ENCODE measurements at regions not wholly inside any gene's neighbourhood (a gene's known extent, or its start where the extent isn't known, plus 50 kb on each side); places are given as distances from the start of the nearest gene placed in this dataset.

DNA sequence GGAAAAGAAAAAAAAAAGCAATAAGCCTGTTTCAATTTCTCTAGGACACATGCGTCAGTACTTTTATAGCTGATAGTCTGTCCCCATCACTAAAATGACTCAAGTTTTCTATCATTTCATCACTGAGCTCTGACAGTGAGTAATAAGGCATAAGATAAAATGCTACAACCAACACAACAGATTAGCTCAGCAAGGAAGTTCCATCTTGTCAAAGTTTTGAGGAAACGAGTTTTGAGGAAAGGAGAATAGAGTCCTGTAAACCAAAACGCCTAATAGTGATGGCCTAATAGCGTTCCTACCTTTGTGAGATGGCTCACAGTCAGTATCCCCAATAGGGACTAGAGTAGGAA is 145.1 kb downstream of the LACC1 start:
- CTCF ChIA-PET: no interaction called here
- H3K4me3 ChIP-seq (ENCODE audit: low read depth, low read length): no peak overlapping the region
- TF ChIP-seq, protein P1, sequence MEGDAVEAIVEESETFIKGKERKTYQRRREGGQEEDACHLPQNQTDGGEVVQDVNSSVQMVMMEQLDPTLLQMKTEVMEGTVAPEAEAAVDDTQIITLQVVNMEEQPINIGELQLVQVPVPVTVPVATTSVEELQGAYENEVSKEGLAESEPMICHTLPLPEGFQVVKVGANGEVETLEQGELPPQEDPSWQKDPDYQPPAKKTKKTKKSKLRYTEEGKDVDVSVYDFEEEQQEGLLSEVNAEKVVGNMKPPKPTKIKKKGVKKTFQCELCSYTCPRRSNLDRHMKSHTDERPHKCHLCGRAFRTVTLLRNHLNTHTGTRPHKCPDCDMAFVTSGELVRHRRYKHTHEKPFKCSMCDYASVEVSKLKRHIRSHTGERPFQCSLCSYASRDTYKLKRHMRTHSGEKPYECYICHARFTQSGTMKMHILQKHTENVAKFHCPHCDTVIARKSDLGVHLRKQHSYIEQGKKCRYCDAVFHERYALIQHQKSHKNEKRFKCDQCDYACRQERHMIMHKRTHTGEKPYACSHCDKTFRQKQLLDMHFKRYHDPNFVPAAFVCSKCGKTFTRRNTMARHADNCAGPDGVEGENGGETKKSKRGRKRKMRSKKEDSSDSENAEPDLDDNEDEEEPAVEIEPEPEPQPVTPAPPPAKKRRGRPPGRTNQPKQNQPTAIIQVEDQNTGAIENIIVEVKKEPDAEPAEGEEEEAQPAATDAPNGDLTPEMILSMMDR (IDR thresholded peaks at IDR 0.05; ENCODE audit: insufficient read depth, low read length, missing control alignments): no peak
- POLR2A ChIA-PET: no interaction called here
- no peak for DNase-seq (ENCODE audit: low read depth, low spot score)

DNA sequence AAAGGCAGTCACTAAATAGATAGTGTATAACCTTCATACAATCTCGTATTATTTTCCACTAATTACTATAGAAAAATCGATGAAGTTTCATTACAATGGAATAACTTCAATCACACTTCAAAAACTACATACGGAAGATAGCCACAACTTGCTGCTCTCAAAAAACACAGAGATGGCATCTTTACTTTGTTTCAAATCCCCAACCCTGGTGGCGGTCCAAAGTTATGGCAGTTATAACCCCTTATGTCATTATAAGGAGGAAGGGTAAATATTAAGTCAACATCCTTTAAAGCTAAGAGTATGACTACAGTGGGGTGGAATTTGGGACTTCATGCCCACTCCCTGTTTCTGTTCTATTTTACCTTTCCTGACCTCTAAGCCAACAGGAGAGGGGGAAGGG is 146.5 kb downstream of the LACC1 start:
- DNase-seq (ENCODE audit: low read depth, low spot score): no peak
- H3K4me3 ChIP-seq (ENCODE audit: low read depth, low read length): no peak overlapping the region
- TF ChIP-seq, protein P1 (IDR thresholded peaks at IDR 0.05; ENCODE audit: insufficient read depth, low read length, missing control alignments): no peak
- ChIA-PET CTCF (no interaction called here), POLR2A (no interaction called here)

DNA sequence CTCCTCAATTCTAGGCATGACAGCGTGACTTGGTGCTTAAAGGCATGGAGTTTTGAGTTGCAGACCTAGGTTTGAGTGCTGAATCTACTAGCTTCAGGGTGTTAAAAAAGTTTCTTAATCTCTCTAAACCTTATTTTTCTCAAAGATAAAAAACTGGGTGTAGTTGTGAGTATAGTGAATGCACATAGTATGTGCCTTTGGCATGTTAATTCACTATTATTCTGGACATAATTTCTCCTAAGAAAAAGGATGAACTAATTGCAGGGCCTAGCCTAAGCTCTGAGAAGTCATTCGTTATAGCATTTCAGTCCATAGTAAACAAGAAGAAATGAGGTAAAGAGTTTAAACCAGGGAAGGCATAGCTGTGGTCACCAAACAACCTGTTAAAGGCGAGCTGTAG is 149.0 kb downstream of the LACC1 start:
- ChIA-PET CTCF (no interaction called here), POLR2A (no interaction called here)
- DNase-seq (ENCODE audit: low read depth, low spot score): no peak

DNA sequence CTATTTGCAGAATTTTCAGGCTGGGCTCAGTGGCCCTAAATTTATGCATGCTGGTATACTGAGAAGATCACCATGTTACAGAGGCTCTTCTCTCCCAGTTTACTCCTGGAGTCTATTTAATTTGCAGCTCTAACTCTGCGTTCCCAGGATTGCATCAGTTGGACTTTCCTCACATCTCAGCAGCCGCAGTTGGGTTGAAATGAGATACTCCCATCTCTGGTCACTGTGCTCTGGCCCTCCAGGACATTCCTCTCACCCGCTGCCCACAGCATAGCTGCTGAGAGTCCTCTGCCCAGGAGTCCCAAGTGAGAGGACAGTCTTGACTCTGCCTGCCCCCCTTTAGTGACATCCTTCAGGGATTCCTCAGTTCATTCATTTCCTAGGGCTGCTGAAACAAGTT is 150.9 kb downstream of the LACC1 start:
- ChIA-PET POLR2A (no interaction called here), CTCF (interaction anchor here (0.9 to 1.3 kb wide), 2 partner anchors 12 to 14 kb away, joined by 3 read pairs; no protein-coding TSS in a partner anchor)
- H3K4me3 ChIP-seq (ENCODE audit: low read depth, low read length): no peak overlapping the region
- TF ChIP-seq, protein P1 (IDR thresholded peaks at IDR 0.05; ENCODE audit: insufficient read depth, low read length, missing control alignments): no peak
- DNase-seq (ENCODE audit: low read depth, low spot score): no peak

More for the DNA sequence above, 149.0 kb downstream of the LACC1 start:
- H3K4me3 ChIP-seq (ENCODE audit: low read depth, low read length): no peak overlapping the region
- TF ChIP-seq, protein P1 (IDR thresholded peaks at IDR 0.05; ENCODE audit: insufficient read depth, low read length, missing control alignments): no peak

DNA sequence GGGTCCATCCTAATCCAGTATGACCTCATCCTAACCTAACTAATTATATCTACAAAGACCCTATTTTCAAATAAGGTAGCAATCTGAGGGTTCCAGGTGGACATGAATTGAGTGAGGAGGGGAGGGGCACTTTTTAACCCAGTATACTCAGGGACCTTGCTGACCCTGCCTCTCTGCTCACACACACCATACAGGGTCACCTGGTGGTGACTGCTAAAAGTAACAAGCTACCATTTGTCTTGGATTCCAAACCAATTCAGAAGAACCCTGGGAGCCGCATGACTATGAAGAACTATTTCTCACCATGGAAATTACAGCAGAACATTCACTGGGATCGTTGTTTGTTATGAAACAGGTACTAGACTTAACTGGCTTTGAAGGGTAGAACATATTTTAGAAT is 151.9 kb downstream of the LACC1 start:
- DNase-seq (ENCODE audit: low read depth, low spot score): no peak
- ChIA-PET CTCF (interaction anchor here (1.3 kb wide), 2 partner anchors 13 to 15 kb away, joined by 3 read pairs; no protein-coding TSS in a partner anchor), POLR2A (no interaction called here)
- TF ChIP-seq, protein P1 (IDR thresholded peaks at IDR 0.05; ENCODE audit: insufficient read depth, low read length, missing control alignments): no peak
- no peak overlapping the region for H3K4me3 ChIP-seq (ENCODE audit: low read depth, low read length)

DNA sequence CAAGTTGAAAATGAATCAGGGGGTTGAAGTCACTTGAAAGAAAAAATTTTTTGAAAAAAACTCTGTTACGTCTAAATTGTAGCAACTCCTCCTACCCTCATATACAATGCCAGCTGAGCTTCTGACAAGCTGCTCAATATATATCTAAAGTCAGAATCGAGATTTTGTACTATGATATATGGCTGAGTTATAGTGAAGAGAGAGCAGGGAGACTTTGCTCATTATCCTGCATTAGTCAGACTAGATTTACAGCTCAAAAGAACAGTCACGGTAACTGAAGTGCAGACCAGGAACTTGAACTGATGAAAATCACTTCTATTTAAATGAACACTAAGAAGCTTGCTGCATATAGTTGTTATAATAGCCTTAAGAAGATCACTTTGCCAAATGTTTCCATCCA is 153.1 kb downstream of the LACC1 start:
- TF ChIP-seq, protein P1 (IDR thresholded peaks at IDR 0.05; ENCODE audit: insufficient read depth, low read length, missing control alignments): no peak
- DNase-seq (ENCODE audit: low read depth, low spot score): no peak
- ChIA-PET CTCF (interaction anchor here (1.1 to 1.3 kb wide), 3 partner anchors 10 to 404 kb away, joined by 3 read pairs; no protein-coding TSS in a partner anchor), POLR2A (no interaction called here)
- no peak overlapping the region for H3K4me3 ChIP-seq (ENCODE audit: low read depth, low read length)

All from AG04449 (cell line).